SU-DHL-6 (cell line): ENCODE measurements at regions not wholly inside any gene's neighbourhood (a gene's known extent, or its start where the extent isn't known, plus 50 kb on each side); places are given as distances from the start of the nearest gene placed in this dataset.
"Not testable (repeated sequence)": the region's sequence is repeated elsewhere in the genome, so short reads cannot be mapped to it uniquely, and the experiment has no call there.

ENCODE experiments used
- H2AFZ ChIP-seq: fragments of 200-600 bp; sonication (generic); 2 replicates; pipeline ENCODE4 v1.6.1; 2014; ENCODE audit warnings: low read depth, mild to moderate bottlenecking, moderate library complexity, mixed read lengths, antibody characterized with exemption, low read length; ENCODE audit not compliant: severe bottlenecking
- H3F3A ChIP-seq: fragments of 200-600 bp; shearing (Covaris generic); 2 replicates; pipeline ENCODE4 v1.6.0; 2016; ENCODE audit warnings: antibody characterized with exemption, mild to moderate bottlenecking; ENCODE audit not compliant: insufficient read depth
- H3K27ac ChIP-seq: fragments of 200-600 bp; sonication (generic); 2 replicates; pipeline ENCODE4 v1.5.1; 2016; ENCODE audit warnings: low read depth, mild to moderate bottlenecking, low read length, moderate library complexity, mixed read lengths
- H3K27me3 ChIP-seq: fragments of 200-600 bp; sonication (generic), shearing (Covaris generic); 2 replicates; pipeline ENCODE4 v1.6.0; 2014; ENCODE audit warnings: mild to moderate bottlenecking, low read length
- H3K36me3 ChIP-seq: fragments of 200-600 bp; sonication (generic); 2 replicates; pipeline ENCODE4 v1.6.1; 2014; ENCODE audit warnings: mild to moderate bottlenecking, low read length, mixed read lengths
- H3K4me2 ChIP-seq: fragments of 300-600, 200-600 bp; shearing (Covaris generic), sonication (generic); 2 replicates; pipeline ENCODE4 v1.6.0; 2014; ENCODE audit warnings: low read length, low read depth, mild to moderate bottlenecking; ENCODE audit not compliant: poor library complexity, severe bottlenecking
- H3K4me3 ChIP-seq: fragments of 200-600 bp; sonication (generic); 2 replicates; pipeline ENCODE4 v1.5.1; 2014; ENCODE audit warnings: antibody characterized with exemption, low read length, mild to moderate bottlenecking, mixed read lengths; ENCODE audit not compliant: insufficient read depth, poor library complexity, severe bottlenecking
- H3K79me2 ChIP-seq: fragments of 200-600 bp; sonication (generic); 2 replicates; pipeline ENCODE4 v1.6.1; 2014; ENCODE audit warnings: mild to moderate bottlenecking, low read length, moderate library complexity; ENCODE audit not compliant: insufficient read depth
- H3K9ac ChIP-seq: fragments of 200-600 bp; sonication (generic); 2 replicates; pipeline ENCODE4 v1.7.0; 2014; ENCODE audit warnings: mild to moderate bottlenecking, low read length
- H3K9me2 ChIP-seq: fragments of 200-600 bp; sonication (generic); replicated peaks from 2 replicates; pipeline ENCODE4 v1.6.1; 2014; ENCODE audit warnings: low read length; ENCODE audit not compliant: insufficient read depth
- H3K9me3 ChIP-seq: fragments of 200-600 bp; sonication (generic); 2 replicates; pipeline ENCODE4 v1.6.1; 2014; ENCODE audit warnings: low read length, mixed read lengths; ENCODE audit not compliant: insufficient read depth
- H4K20me1 ChIP-seq: fragments of 200-600 bp; sonication (generic); 2 replicates; pipeline ENCODE4 v1.6.1; 2014; ENCODE audit warnings: low read depth, mild to moderate bottlenecking, antibody characterized with exemption, low read length, moderate library complexity, mixed read lengths
- CTCF ChIP-seq: fragments of 200-600 bp; sonication (generic); IDR thresholded peaks from one replicate; pipeline ENCODE4 v1.5.1; 2017; ENCODE audit warnings: antibody characterized with exemption, mild to moderate bottlenecking, low read length, moderate library complexity; ENCODE audit not compliant: insufficient read depth, poor library complexity, severe bottlenecking
- EZH2phosphoT487 ChIP-seq: fragments of 200-600 bp; sonication (generic), shearing (Covaris generic); conservative IDR thresholded peaks from 2 replicates; pipeline ENCODE4 v1.6.1; 2018; ENCODE audit warnings: mild to moderate bottlenecking, antibody characterized with exemption, low read length, moderate library complexity, mixed read lengths

- Histone ChIP-seq H3K27me3 (no peaks in the 10 kb centered on the region), H3K4me3 (no peak overlapping the region), H3K4me2 (no peak overlapping the region), H3K9me2 (no peaks in the 10 kb centered on the region), H3K36me3 (no peaks in the 10 kb centered on the region), H3K9me3 (no peaks in the 10 kb centered on the region), H3K27ac (no peak overlapping the region), H3K9ac (no peak overlapping the region), H3K79me2 (no peaks in the 10 kb centered on the region), H4K20me1 (no peaks in the 10 kb centered on the region), H3F3A (no peaks in the 10 kb centered on the region), H2AFZ (no peak overlapping the region)
- no peak for TF ChIP-seq CTCF
Measured at GRCh38 chr2:195570329-195570728, 86.7 kb upstream of the SLC39A10 start.

GRCh38 chr2:195569255-195569654, 87.8 kb upstream of the SLC39A10 start:
- Histone ChIP-seq H3K36me3 (no peaks in the 10 kb centered on the region), H2AFZ (no peak overlapping the region), H3K9ac (no peak overlapping the region), H4K20me1 (no peaks in the 10 kb centered on the region), H3K9me3 (no peaks in the 10 kb centered on the region), H3K4me2 (no peak overlapping the region), H3K27me3 (no peaks in the 10 kb centered on the region), H3K27ac (no peak overlapping the region), H3K79me2 (no peaks in the 10 kb centered on the region), H3K9me2 (no peaks in the 10 kb centered on the region), H3K4me3 (no peak overlapping the region), H3F3A (no peaks in the 10 kb centered on the region)
- no peak for TF ChIP-seq EZH2phosphoT487
- TF ChIP-seq CTCF: no peak

GRCh38 chr2:195564625-195565135, 92.3 kb upstream of the SLC39A10 start:
- not testable (repeated sequence) for H3K27me3 ChIP-seq, H3K9me2 ChIP-seq, H3K9ac ChIP-seq, H3K9me3 ChIP-seq, H3K36me3 ChIP-seq, H3K4me3 ChIP-seq, H3K27ac ChIP-seq, H3K4me2 ChIP-seq, H4K20me1 ChIP-seq, H3K79me2 ChIP-seq, H3F3A ChIP-seq, H2AFZ ChIP-seq

GRCh38 chr2:195563857-195564512, 93.0 kb upstream of the SLC39A10 start:
- Histone ChIP-seq H4K20me1 (no peaks in the 10 kb centered on the region), H3K4me2 (no peak overlapping the region), H3K27me3 (no peaks in the 10 kb centered on the region), H3K36me3 (no peaks in the 10 kb centered on the region), H3F3A (peaks cover 7% of the 10 kb centered on the region; the same call in 1 of the 2 replicates), H3K9me2 (no peaks in the 10 kb centered on the region), H3K9me3 (no peaks in the 10 kb centered on the region), H3K9ac (no peak overlapping the region), H3K27ac (no peak overlapping the region), H3K79me2 (no peaks in the 10 kb centered on the region), H2AFZ (no peak overlapping the region), H3K4me3 (no peak overlapping the region)
- TF ChIP-seq EZH2phosphoT487 (no peak), CTCF (no peak)
